HG03139 (cell line): ENCODE measurements at regions not wholly inside any gene's neighbourhood (a gene's known extent, or its start where the extent isn't known, plus 50 kb on each side); places are given as distances from the start of the nearest gene placed in this dataset.

ENCODE experiments used
- ATAC-seq: cut with Tn5 transposase; IDR thresholded peaks from one replicate; pipeline ENCODE4 v1.9.1; 2021; ENCODE audit not compliant: unreplicated experiment

- no peak for ATAC-seq
Measured at GRCh38 chr5:15215056-15215455, 284.9 kb upstream of the FBXL7 start.

GRCh38 chr5:15214010-15214409, 286.0 kb upstream of the FBXL7 start:
- no peak for ATAC-seq

GRCh38 chr5:15209053-15209762, 290.8 kb upstream of the FBXL7 start:
- ATAC-seq: no peak

GRCh38 chr5:15206133-15206532, 293.8 kb upstream of the FBXL7 start:
- no peak for ATAC-seq

GRCh38 chr5:15203376-15203775, 296.6 kb upstream of the FBXL7 start:
- no peak for ATAC-seq

- ATAC-seq: no peak
Measured at GRCh38 chr5:15191012-15191411, 309.0 kb upstream of the FBXL7 start.

GRCh38 chr5:15183520-15183919, 311.9 kb upstream of the ANKH start:
- ATAC-seq: no peak

- ATAC-seq: no peak
Measured at GRCh38 chr5:15170173-15170572, 298.6 kb upstream of the ANKH start.

- ATAC-seq: no peak
Measured at GRCh38 chr5:15168358-15168757, 296.8 kb upstream of the ANKH start.

GRCh38 chr5:15160091-15160490, 288.5 kb upstream of the ANKH start:
- ATAC-seq: no peak

GRCh38 chr5:15159606-15160005, 288.0 kb upstream of the ANKH start:
- ATAC-seq: no peak

- no peak for ATAC-seq
Measured at GRCh38 chr5:15142458-15142857, 270.9 kb upstream of the ANKH start.

GRCh38 chr5:15137414-15137813, 265.8 kb upstream of the ANKH start:
- ATAC-seq: no peak

- no peak for ATAC-seq
Measured at GRCh38 chr5:15135661-15136060, 264.1 kb upstream of the ANKH start.

- ATAC-seq: no peak
Measured at GRCh38 chr5:15133456-15133965, 261.9 kb upstream of the ANKH start.

GRCh38 chr5:15132816-15133405, 261.3 kb upstream of the ANKH start:
- no peak for ATAC-seq

GRCh38 chr5:15131909-15132308, 260.3 kb upstream of the ANKH start:
- ATAC-seq: no peak

- no peak for ATAC-seq
Measured at GRCh38 chr5:15124871-15125568, 253.4 kb upstream of the ANKH start.

- no peak for ATAC-seq
Measured at GRCh38 chr5:15124461-15124860, 252.9 kb upstream of the ANKH start.

GRCh38 chr5:15117688-15118087, 246.1 kb upstream of the ANKH start:
- ATAC-seq: no peak

- ATAC-seq: no peak
Measured at GRCh38 chr5:15116996-15117395, 245.4 kb upstream of the ANKH start.
